Retinal pigment epithelial cell (primary cell): ENCODE measurements at regions not wholly inside any gene's neighbourhood (a gene's known extent, or its start where the extent isn't known, plus 50 kb on each side); places are given as distances from the start of the nearest gene placed in this dataset.
"Not testable (repeated sequence)": the region's sequence is repeated elsewhere in the genome, so short reads cannot be mapped to it uniquely, and the experiment has no call there.

ENCODE experiments used
- DNase-seq: peaks from one replicate; pipeline ENCODE4 v3.0.0-alpha.2; 2010; ENCODE audit warnings: low read depth
- H3K4me3 ChIP-seq: 2 replicates; pipeline ENCODE4 v1.5.1; 2011; ENCODE audit warnings: mild to moderate bottlenecking, low read length, control low read depth, moderate library complexity
- CTCF ChIP-seq: conservative IDR thresholded peaks from 2 replicates; pipeline ENCODE4 v1.5.1; 2011; ENCODE audit warnings: low read depth, low read length, control low read depth, inconsistent platforms

GRCh38 chr12:127041985-127042625, 1224.9 kb upstream of the TMEM132C start:
- H3K4me3 ChIP-seq, result no peak overlapping the region
- DNase-seq, result no peak
- TF ChIP-seq CTCF, result no peak

DNA sequence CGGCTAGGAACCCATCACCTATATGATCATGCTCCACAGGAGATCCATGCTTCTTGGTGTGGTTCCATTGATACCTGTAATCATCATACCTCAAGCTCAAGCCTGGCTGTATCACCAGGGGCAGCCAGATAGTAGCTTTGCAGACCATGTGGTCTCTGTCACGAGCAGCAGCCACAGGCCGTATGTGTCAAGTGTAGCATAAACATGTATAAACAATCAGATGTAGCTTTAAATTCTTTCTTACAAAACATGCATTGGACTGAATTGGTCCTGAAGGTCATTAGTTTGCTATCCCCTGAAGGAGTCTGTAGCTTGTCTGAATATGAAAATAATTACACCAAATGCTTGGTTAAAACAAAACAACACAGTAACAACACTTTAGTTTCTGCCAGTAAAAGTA, 1223.2 kb upstream of the TMEM132C start:
- DNase-seq, result no peak
- no peak for TF ChIP-seq CTCF
- H3K4me3 ChIP-seq, result no peak overlapping the region

DNA sequence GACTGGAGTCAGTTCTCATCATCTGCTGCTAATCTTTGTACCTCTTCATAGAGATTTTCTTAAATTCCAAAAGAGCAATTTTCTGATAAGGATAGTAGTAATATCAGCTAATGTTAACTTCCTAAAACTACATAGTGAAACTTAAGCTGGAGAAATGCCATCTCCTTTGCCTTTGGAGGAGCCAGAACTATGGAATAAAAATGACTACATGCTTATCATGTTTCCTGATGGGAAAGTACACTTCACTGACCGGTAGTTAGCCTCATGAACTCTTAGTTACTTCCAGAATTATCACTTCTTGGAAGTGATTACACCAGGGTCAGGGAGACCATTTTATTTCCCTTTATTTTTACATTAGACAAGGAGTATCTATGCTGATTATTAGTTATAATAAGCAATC, 1222.1 kb upstream of the TMEM132C start:
- H3K4me3 ChIP-seq, result no peak overlapping the region
- no peak for DNase-seq
- no peak for TF ChIP-seq CTCF

DNA sequence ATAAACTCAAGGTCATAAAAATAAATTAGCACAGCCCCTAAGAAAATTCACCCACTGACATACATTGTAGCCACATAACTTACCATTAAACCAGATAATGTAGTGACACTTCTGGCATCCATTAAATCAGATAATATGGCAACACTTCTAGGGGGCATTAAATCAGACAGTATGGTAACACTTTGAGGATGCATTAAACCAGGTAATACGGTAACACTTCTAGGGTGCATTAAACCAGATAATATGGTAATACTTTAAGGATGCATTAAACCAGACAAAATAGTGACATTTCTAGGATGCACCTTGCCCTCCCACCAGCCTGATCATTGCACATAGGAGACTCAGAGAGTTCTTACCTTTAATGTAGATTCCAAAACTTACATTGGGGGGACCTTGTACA, 1220.5 kb upstream of the TMEM132C start:
- no peak overlapping the region for H3K4me3 ChIP-seq
- no peak for DNase-seq
- no peak for TF ChIP-seq CTCF

DNA sequence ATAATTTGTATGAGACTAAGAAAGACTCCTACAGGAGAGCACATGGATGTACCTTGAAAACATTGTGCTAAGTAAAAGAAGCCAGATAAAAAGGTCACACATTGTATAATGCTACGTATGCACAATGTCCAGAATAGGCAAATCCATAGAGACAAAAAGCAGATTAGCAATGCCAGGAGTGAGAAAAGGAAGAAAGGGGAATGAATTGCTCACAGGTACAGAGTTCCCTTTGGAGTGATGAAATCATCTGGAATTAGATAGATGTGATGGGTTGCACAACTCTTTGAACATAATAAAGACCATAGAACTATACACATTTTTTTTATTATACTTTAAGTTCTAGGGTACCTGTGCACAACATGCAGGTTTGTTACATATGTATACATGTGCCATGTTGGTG, 1218.9 kb upstream of the TMEM132C start:
- no peak for DNase-seq
- H3K4me3 ChIP-seq, result no peak overlapping the region
- no peak for TF ChIP-seq CTCF

- DNase-seq, H3K4me3 ChIP-seq: not testable (repeated sequence)
These were observed 1218.4 kb upstream of the TMEM132C start for GRCh38 chr12:127048525-127048924.

GRCh38 chr12:127051139-127051538, 1215.8 kb upstream of the TMEM132C start:
- no peak for DNase-seq
- TF ChIP-seq CTCF, result no peak
- no peak overlapping the region for H3K4me3 ChIP-seq
